DND-41 (cell line): ENCODE measurements at regions not wholly inside any gene's neighbourhood (a gene's known extent, or its start where the extent isn't known, plus 50 kb on each side); places are given as distances from the start of the nearest gene placed in this dataset.
"Not testable (repeated sequence)": the region's sequence is repeated elsewhere in the genome, so short reads cannot be mapped to it uniquely, and the experiment has no call there.

Experiments used
- ATAC-seq: fragments of 200-7000 bp; cut with Tn5 transposase; 3 replicates; pipeline ENCODE4 v1.9.1; 2021; ENCODE audit warnings: low read depth; ENCODE audit not compliant: insufficient read depth
- DNase-seq: peaks from one replicate; pipeline ENCODE4 v3.0.0-alpha.2; 2020
- H2AFZ ChIP-seq: 2 replicates; pipeline ENCODE4 v1.6.0; 2012; ENCODE audit warnings: low read depth, low read length
- H3K27ac ChIP-seq: 2 replicates; pipeline ENCODE4 v1.5.1; 2012; ENCODE audit warnings: low read length, inconsistent platforms
- H3K27me3 ChIP-seq: fragments of 200-600 bp; sonication (generic); 2 replicates; pipeline ENCODE4 v1.6.0; 2012; ENCODE audit warnings: low read length, mild to moderate bottlenecking, inconsistent platforms; ENCODE audit not compliant: insufficient read depth, poor library complexity
- H3K36me3 ChIP-seq: 2 replicates; pipeline ENCODE4 v1.5.1; 2012; ENCODE audit warnings: low read length, inconsistent platforms; ENCODE audit not compliant: insufficient read depth
- H3K4me1 ChIP-seq: 2 replicates; pipeline ENCODE4 v1.5.1; 2012; ENCODE audit warnings: mild to moderate bottlenecking, low read length; ENCODE audit not compliant: insufficient read depth
- H3K4me2 ChIP-seq: 2 replicates; pipeline ENCODE4 v1.6.0; 2012; ENCODE audit warnings: mild to moderate bottlenecking, moderate library complexity, low read length, inconsistent platforms; ENCODE audit not compliant: insufficient read depth
- H3K4me3 ChIP-seq, 2 experiments: fragments of 200-600 bp in 1 of 2; shearing (Covaris generic) in 1 of 2; 2 replicates each; pipeline ENCODE4 v1.5.1; 2012 to 2016; ENCODE audit warnings: inconsistent platforms in 2 of 2, low read length in 2 of 2, mild to moderate bottlenecking in 2 of 2, low read depth in 1 of 2, moderate library complexity in 1 of 2
- H3K79me2 ChIP-seq: 2 replicates; pipeline ENCODE4 v1.6.0; 2012; ENCODE audit warnings: low read length, inconsistent platforms; ENCODE audit not compliant: insufficient read depth
- H3K9ac ChIP-seq: 2 replicates; pipeline ENCODE4 v1.6.0; 2012; ENCODE audit warnings: low read depth, mild to moderate bottlenecking, inconsistent platforms, low read length, moderate library complexity
- H3K9me3 ChIP-seq: 2 replicates; pipeline ENCODE4 v1.5.1; 2012; ENCODE audit warnings: low read length, moderate library complexity, mild to moderate bottlenecking, inconsistent platforms; ENCODE audit not compliant: insufficient read depth, severe bottlenecking
- H4K20me1 ChIP-seq: 2 replicates; pipeline ENCODE4 v1.6.0; 2012; ENCODE audit warnings: low read length; ENCODE audit not compliant: insufficient read depth
- EZH2 ChIP-seq: IDR thresholded peaks from 3 replicates; pipeline ENCODE4 v1.6.1; 2012; ENCODE audit warnings: borderline replicate concordance, low read depth, mild to moderate bottlenecking, moderate library complexity, low read length, inconsistent platforms; ENCODE audit not compliant: severe bottlenecking
- TF ChIP-seq, protein P1 (sequence below): IDR thresholded peaks from 2 replicates; pipeline ENCODE4 v1.5.1; 2012; ENCODE audit warnings: borderline replicate concordance, low read length, moderate library complexity, mild to moderate bottlenecking; ENCODE audit not compliant: poor library complexity, severe bottlenecking; ENCODE audit errors: extremely low read depth

- peak overlapping the region; percentile 53; the same call in 1 of the 2 replicates for H3K27ac ChIP-seq
- H4K20me1 ChIP-seq: no peaks in the 10 kb centered on the region
- no peak overlapping the region for H3K4me2 ChIP-seq
- peaks cover 2% of the 10 kb centered on the region for H3K9me3 ChIP-seq
- H3K79me2 ChIP-seq: no peaks in the 10 kb centered on the region
- no peaks in the 10 kb centered on the region for H3K27me3 ChIP-seq
- no peak overlapping the region for H3K4me3 ChIP-seq
- no peak overlapping the region for H2AFZ ChIP-seq
- no peaks in the 10 kb centered on the region for H3K36me3 ChIP-seq
- H3K4me1 ChIP-seq: peaks cover 15% of the 10 kb centered on the region
- TF ChIP-seq EZH2: no peak
- TF ChIP-seq, protein P1, sequence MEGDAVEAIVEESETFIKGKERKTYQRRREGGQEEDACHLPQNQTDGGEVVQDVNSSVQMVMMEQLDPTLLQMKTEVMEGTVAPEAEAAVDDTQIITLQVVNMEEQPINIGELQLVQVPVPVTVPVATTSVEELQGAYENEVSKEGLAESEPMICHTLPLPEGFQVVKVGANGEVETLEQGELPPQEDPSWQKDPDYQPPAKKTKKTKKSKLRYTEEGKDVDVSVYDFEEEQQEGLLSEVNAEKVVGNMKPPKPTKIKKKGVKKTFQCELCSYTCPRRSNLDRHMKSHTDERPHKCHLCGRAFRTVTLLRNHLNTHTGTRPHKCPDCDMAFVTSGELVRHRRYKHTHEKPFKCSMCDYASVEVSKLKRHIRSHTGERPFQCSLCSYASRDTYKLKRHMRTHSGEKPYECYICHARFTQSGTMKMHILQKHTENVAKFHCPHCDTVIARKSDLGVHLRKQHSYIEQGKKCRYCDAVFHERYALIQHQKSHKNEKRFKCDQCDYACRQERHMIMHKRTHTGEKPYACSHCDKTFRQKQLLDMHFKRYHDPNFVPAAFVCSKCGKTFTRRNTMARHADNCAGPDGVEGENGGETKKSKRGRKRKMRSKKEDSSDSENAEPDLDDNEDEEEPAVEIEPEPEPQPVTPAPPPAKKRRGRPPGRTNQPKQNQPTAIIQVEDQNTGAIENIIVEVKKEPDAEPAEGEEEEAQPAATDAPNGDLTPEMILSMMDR: no peak
- no peak overlapping the region for H3K9ac ChIP-seq
- DNase-seq (no peak), ATAC-seq (no peak)
Observed at GRCh38 chr5:67639313-67639712, 442.7 kb upstream of the CD180 start.

GRCh38 chr5:67636850-67637524, 440.4 kb upstream of the CD180 start:
- no peak overlapping the region for H3K27ac ChIP-seq
- peaks cover 2% of the 10 kb centered on the region for H3K9me3 ChIP-seq
- TF ChIP-seq, protein P1: no peak
- no peak for TF ChIP-seq EZH2
- no peaks in the 10 kb centered on the region for H3K36me3 ChIP-seq
- peaks cover 15% of the 10 kb centered on the region for H3K4me1 ChIP-seq
- H3K79me2 ChIP-seq: no peaks in the 10 kb centered on the region
- DNase-seq (no peak), ATAC-seq (no peak)
- no peak overlapping the region for H2AFZ ChIP-seq
- H3K4me3 ChIP-seq: no peak overlapping the region
- H3K27me3 ChIP-seq: no peaks in the 10 kb centered on the region
- no peaks in the 10 kb centered on the region for H4K20me1 ChIP-seq
- H3K9ac ChIP-seq: no peak overlapping the region
- H3K4me2 ChIP-seq: no peak overlapping the region

DNA sequence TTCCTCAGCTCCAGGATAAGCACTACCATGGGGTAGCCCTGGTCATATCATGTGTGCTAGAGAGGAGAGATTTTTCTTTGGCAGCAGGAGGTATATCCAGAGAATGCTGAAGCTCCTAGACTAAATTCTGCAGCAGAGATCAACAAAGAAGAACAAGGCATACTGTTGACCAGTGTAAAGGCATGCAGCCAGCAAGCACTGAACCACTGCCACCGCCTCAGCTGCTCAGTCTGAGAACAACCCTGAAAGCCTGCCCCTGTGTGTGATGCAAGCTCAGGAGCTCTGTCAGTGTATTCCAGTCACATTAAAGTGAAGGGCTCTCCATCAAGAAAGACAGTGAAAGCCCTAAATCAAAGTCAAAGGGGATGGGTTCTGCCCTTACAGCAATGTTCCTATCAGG, 439.5 kb upstream of the CD180 start:
- no peaks in the 10 kb centered on the region for H3K27me3 ChIP-seq
- H3K9me3 ChIP-seq: peaks cover 2% of the 10 kb centered on the region
- no peaks in the 10 kb centered on the region for H3K36me3 ChIP-seq
- no peak for TF ChIP-seq EZH2
- TF ChIP-seq, protein P1: no peak
- H3K4me1 ChIP-seq: peaks cover 15% of the 10 kb centered on the region
- H2AFZ ChIP-seq: no peak overlapping the region
- H3K4me2 ChIP-seq: no peak overlapping the region
- no peaks in the 10 kb centered on the region for H3K79me2 ChIP-seq
- no peak overlapping the region for H3K27ac ChIP-seq
- ATAC-seq: no peak
- DNase-seq: no peak
- H3K9ac ChIP-seq: no peak overlapping the region
- no peak overlapping the region for H3K4me3 ChIP-seq
- no peaks in the 10 kb centered on the region for H4K20me1 ChIP-seq

- H4K20me1 ChIP-seq, H3K79me2 ChIP-seq, H3K4me1 ChIP-seq, H3K36me3 ChIP-seq, H3K27me3 ChIP-seq, H3K9me3 ChIP-seq, ATAC-seq, H3K27ac ChIP-seq, DNase-seq, H2AFZ ChIP-seq, H3K4me2 ChIP-seq, H3K9ac ChIP-seq, H3K4me3 ChIP-seq: not testable (repeated sequence)
Observed at GRCh38 chr5:67627079-67627478, 430.5 kb upstream of the CD180 start.
